Suppressor macrophage (primary cell): ENCODE measurements at regions not wholly inside any gene's neighbourhood (a gene's known extent, or its start where the extent isn't known, plus 50 kb on each side); places are given as distances from the start of the nearest gene placed in this dataset.

Experiments used
- DNase-seq, 4 experiments: peaks; one replicate each; pipeline ENCODE4 v3.0.0-alpha.2; 2020 to 2022

DNA sequence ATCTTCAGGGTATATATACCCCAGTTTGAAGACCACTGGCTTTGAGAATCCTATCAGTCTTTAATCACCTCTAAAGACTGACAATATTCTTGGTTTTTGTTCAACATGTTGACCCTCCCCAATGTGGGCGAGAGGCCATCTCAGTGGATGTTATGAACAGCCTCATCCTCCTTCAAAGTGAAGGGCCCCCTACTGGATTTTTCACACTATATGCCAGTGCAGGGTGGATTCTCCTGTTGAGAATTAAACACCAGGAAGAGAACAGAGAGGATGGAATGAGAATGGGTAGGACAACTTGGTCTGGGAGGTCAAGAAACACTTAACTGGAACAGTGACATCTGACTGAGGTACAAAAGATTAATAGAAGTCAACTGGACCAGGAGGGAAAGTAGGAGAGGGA lies 327.1 kb downstream of the MAFB start:
- DNase-seq, result no peak

DNA sequence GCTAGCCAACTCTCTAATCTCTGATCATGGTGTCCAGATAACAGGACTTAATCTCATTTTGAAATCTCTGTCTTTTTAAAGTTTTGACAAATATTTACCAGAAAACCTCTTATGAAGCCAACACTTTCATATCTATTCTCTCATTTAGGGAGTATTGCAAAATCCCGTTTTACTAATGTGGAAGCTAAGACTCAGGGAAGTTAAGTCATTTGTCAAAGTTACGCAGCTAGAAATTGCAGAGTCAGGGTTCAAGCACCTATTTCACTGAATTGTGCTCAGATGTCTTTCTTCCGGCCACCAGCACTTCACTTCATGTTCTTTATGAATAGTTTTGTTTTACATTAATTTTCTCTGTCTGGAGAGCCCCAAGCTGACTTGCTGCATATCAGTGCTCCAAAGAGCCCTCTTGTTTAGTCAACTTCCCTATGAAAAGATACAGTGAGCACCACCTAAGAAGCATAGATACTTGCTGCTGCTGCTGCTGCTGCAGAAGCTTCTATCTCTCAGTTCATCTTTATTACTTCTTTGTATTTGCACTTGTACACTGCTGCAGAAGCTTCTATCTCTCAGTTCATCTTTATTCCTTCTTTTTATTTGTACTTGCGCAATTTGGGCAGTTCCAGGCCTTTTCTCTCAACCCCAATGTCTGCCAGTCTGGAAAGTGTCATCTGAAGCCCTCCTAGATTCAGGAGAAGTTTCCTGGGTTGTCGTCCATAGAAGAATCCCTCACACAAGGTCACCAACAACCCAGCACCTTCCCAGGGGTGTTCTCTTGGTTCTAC lies 329.7 kb downstream of the MAFB start:
- peak; percentile 14 to 76 (median 44) for DNase-seq

DNA sequence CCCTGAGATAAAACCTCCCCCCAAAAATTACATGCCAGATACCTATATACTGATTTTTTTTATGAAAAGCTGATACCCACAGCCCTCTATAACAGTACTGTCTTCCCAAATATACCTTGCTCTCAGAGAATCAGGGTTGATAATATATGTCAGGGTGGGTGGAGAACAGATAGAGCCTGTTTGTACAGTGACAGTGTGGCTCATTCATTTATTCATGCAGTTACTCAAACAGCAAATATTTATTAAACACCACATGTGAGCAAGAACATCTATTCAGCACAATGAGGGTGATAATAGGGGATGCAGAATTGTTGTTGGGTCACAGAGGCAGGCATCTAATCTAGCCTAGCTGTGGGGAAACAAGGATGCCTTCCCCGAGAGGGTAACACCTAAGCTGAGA lies 334.2 kb downstream of the MAFB start:
- DNase-seq, result no peak

DNA sequence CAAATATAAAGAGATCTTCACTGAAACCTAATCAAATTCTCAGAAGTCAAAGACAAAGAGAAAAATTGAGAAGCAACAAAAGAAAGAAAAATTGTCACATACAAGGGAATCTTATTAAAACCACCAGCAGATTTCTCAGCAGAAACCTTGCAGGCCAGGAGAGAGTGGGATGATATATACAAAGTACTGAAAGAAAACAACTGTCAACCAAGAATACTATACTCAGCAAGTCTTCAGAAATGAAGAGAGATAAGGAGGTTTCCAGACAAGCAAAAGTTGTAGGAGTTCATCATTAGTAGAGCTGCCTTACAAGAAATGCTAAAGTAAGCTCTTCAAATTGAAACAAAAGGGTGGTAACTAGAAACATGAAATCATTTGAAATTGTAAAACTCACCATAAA lies 345.6 kb downstream of the MAFB start:
- DNase-seq, result peak in 2 of 4 experiments; percentile 22 to 34

DNA sequence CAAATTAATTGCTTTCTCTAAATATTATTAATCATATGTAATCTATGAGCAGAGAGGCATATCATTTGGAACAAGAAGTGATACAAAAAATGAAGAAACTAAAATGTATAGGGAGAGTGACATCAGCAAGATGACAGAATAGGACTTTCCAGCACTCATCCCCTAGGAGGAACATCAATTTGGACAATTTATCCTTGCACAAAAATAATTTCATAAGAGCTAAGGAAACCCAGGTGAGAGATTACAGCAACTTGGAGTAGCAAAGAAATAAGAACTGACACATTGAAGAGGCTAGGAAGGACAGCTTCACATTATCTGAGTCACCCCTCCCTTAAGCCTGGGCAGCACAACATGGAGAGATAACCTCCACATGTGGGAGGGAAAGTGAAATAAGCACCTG lies 347.5 kb downstream of the MAFB start:
- peak in 2 of 4 experiments; percentile 34 to 36 for DNase-seq

DNA sequence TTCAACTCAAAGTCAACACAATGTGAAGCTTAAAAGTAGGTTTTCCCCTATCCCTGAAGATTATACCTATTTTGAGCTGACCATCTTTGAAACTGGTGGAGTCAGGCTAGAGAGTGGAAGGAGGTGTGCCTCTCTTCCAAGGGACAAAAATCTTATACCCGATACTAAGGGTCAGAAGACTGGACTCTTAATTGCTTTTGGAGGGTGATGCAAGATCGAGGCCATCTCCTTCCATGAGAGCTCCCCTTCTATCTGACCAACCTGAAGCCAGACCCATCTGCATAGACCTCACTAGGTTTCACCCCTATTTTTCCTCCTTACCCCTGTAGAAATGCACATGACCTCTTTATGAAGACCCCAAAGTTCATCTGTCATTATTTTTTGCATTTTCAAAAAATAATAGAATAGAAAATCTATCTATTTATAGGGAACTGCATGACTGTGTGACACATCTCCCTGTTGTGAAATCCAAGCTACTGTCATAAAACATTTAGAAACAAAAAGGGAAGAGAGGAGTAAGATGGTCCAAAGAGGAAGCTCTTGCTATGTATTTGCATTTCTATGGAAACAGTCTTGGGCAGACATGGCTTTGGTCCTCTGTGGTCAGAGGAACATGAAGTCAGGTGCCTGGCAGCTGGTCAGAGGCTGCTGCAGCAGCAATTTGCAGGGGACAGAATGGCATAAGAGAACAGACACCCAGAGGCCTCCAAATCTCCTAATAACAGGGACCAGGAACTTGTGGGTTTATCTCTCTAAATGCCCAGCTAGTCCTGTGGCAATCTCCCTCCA lies 349.2 kb downstream of the MAFB start:
- peak; percentile 91 to 99 (median 96) for DNase-seq

DNA sequence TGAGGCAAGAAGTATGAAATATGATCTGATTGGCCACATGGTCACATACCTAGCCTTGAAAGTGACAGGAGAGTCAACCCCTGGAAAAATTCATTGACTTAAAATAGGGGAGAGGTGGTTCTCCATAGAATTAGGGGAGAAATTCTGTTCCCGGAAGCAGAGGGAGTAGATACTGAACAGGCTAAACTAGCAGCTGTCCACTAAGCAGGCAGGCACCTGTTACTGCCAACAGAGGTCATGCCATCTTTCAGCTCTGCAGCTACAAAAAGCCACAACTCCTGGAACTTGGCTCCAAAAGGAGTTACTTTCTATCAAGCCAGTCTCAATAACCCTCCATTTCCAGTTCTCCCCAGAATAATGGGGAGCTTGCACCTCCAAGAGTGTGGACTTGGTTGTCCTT lies 352.5 kb downstream of the MAFB start:
- DNase-seq, result no peak

DNA sequence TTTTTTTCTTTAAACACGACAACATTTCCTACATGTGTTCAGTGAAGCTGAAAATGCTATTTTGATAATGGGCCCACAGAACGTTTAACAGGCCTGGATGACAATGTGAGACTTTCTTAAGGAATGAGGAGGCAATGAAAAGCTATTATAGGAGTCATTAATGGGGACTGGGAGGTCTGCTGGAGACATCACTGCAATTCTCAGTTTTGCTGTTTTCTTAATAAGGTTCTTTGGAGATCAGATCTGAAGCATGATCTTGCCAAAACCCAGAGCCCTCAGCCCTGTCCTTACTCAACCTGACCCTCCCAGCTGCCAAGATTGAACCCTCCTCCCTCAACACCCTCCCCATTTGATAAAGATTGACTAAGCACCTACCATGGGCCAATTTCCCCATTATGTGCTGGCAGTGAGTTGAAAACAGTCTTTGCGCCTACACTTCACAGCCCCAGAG lies 353.1 kb downstream of the MAFB start:
- DNase-seq, result peak in 3 of 4 experiments; percentile 33 to 44 (median 40)

DNA sequence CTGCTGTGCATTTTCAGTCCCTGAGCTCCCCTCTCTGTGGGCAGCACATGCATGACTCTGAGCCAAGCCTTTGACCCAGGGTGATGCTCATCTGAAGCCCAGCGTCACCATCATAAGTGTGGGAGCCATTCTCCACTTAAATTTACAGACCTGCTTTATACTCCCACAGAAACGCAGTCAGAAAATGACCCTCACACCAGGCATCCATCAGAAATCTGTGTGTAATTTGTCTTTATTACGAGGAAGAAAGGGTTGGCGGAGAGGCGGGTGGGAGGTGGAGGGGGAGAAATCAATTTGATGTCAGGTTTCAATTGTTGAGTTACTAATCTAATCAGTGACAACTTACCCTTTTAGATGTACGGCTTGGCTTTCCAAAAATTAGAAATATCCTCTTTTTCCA lies 353.6 kb downstream of the MAFB start:
- DNase-seq, result no peak

DNA sequence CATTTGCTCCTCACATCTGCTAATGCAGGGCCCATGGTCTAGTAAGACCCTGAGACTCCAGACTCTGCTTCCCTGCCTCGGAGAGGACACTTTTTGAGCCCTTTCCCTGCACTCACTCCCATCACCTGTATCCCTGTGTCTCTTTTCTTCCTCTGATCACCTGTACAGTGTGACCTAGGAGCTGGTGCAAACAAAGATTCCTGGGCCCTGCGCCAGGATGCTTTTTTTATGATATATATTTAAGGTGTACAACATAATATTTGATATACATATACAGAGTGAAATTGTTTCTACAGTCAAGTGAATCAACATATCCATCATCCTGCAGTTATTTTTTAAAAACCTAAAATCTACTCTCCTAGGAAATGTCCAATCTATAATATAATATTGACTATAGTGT lies 355.4 kb downstream of the MAFB start:
- no peak for DNase-seq

DNA sequence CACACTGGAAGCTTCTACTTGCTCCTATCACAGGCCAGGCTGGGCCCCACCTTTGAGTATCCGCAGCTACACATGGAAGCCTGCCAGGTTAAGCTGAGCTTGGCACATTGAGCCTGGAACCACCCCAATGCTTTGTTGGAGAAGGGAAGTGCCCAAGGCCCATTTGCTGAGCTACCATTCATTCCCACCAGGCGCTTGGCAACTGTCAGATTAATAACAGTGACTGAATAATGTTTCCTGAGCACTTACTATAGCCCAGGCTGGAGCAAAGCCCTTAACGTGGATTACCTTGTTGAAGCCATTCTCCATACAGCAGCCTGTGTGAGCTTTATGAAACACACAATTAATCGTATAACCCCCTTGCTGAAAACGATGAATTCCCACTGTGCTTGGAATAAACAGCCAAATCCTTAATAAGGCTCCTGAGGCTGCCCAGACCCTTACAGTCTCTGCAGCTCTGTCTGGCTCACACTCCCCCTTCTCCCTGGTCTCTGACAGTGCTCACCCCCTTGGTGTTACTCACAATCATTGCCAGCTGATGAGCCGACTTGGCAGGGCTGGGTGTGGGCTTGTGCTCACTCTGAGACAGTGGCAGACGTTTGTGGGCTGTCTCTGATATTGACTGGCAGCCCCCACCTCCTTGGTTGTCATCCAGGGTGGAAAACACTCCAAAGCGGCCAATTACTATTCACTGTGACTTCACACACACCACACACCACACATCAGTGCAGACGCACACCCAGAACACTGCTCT lies 357.1 kb downstream of the MAFB start:
- DNase-seq, result no peak

DNA sequence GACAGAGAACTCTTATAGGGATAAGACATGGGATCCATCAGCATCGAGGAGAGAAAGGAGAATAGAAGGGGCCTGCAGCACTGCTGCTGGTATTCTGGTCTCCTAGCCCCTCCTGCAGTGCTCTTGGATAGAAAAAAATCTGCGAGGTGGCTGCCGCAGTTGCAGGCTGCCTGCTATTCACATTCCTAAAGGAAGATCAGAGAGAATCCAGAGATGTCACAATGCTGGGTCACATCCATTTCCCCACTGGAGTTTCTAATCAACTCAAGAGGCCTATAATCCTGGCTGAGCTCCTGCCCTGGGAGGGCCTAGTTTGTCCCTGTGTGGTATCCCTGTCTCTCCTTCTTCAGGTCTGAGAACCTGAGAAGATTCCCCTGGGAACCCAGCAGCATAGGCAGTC lies 357.8 kb downstream of the MAFB start:
- no peak for DNase-seq

DNA sequence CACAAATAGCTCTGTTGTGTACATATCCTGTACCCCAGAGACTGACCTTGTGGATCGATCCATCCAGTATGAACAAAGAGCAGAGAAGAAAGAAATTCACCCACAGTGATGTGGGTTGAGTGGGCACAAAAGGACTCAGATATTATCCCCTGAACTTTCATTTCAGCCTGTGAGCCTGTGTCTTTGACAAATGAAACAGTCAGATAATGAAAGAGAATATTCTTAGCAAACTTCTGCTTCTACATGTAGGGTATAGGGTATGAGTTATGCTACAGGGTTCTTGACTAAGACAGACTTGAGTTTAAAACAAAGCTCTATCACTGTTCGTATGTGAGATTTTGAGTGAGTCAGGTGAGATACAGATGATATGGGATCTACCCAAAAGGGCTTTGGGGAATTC lies 359.7 kb downstream of the MAFB start:
- DNase-seq, result peak in 1 of 4 experiments; percentile 42

DNA sequence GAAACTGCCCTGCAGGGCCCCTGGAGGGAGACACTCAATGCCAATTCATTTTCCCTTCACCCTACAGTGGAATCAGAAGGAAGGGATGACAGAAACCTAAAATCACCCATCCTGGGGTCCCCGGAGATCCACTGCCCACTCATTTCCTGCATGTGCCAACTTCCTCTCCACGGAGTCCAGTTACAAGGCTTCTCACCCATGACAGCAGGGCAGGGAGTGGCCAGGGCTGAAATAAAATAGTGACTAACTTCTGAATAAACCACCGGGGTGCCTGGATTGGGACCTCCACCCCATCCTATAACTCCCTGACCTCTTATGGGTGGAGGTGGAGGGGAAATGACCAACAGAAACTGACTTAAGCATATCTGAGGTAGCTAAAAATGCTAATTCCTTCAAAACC lies 362.3 kb downstream of the MAFB start:
- peak; percentile 72 to 92 (median 86) for DNase-seq

DNA sequence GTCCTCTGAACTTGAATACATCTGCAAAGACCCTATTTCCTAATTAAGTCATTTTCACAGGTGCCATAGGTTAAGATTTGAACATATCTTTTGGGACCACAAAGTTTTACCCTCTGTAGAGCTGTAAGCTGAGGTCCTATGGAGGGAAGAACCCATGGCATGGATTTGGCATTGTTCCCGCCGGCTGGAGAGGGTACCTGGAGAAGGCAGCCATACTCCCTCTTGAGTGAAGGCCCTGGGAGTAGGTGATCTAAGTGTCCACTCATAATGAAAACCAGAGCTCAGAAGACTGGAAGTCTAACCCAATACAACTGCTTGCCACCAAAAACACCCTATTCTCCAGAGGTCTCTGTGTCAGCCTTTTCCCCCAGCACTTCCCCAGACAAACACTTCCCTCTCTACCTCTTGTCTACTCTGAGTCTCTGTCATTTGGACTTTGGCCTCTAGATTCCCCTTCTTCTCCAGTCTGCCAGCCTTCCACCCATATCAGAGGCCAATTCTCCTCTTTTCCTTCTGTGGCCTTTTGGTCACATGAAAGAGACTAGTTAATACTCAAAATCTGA lies 363.9 kb downstream of the MAFB start:
- peak; percentile 41 to 74 (median 62) for DNase-seq

DNA sequence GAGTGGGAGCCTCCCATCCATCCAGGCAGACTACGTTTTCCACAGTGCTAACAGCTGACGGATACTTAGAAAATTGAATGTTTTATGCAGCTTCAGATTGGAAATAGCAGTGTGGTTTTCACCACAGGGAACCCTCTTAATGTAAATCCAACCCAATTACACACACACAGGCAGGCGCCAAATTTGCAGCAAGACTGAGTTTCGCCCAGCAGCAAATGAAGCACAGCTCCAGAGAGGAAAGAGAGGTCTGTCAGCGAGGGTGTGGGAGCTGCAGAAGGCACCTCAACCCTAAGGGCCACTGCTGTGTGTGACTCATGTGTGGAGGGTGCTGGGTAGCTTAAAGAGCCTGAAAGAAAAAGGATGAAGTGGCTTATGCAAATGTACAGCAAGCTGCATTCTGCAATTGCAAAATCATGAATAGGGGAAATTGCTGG lies 365.7 kb downstream of the MAFB start:
- DNase-seq, result peak; percentile 83 to 94 (median 92)

DNA sequence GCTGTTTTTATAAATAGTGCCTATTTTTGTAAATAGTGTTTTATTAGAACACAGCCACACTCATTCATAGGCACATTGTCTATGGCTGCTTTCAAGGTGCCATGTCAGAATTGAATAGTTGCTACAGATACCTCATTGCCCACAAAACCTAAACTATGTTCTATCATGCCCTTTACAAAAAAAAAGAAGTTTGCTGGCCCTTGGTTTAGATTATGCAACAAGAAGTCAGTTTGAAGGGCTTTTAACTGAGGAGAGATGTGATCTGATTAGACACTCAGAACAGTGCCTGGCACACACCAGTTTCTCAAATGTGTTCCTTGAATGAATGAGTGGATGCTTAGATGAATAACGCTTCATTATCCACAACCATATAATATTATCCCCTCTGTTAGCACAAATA lies 366.1 kb downstream of the MAFB start:
- DNase-seq, result peak in 3 of 4 experiments; percentile 25 to 59 (median 43)

DNA sequence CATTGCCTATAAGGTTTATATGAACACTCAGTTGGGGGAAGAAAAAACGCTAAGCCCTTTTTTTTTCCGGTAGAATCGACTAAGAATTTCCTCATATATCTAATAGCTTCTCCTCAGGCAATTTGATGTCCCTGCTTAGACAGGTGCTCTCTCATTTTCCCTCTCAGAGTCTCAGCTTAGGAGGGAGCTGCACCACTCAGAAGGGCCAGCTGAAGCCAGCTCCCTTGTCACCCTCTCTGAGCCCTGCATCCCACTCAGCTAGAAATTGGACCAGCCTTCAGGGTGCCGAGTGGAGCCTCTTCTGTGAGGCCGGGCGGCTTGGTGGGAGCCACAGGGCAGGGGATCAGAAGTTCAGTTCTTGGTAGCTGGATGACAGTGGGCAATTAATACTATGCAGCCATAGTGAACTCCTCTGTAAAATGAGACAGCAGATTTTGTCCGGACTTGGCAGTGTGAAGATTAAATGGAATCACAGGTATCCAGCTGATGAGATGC lies 368.5 kb downstream of the MAFB start:
- DNase-seq, result no peak

DNA sequence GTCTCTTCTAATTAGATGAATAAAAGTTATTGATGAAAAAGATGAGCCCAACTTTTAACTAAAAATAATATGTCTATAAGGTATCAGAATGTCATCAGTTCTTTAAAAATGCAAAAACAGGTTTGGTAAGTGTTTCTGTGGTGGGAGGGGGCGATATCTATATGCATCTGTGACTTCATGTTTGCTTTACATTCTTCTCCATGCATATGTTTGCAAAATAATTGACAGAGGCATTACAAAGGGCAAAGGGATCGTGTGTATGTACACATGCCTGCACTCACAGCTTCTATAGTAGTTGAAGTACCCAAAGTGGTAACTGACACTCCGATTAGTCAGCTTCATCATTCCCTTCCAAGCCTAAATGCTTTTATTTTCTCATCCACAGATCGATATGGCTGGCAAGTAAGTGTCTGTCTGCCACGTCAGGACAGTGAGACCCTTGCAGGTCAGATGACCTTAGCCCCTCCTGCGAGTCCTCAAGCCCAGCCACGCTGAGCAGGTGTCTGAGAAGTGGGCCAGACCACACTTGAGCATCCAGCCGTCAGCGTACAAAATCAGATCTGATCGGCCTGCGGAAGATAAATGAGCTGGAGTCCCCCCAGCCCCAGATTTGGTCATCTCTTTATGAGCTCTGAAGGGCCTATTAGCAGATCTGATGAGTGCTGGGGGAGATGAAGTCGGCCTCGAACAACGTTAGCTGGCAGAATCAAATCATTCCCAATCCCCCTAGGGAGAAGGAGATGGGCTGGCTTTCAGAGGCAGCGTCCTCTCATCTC lies 369.1 kb downstream of the MAFB start:
- no peak for DNase-seq

DNA sequence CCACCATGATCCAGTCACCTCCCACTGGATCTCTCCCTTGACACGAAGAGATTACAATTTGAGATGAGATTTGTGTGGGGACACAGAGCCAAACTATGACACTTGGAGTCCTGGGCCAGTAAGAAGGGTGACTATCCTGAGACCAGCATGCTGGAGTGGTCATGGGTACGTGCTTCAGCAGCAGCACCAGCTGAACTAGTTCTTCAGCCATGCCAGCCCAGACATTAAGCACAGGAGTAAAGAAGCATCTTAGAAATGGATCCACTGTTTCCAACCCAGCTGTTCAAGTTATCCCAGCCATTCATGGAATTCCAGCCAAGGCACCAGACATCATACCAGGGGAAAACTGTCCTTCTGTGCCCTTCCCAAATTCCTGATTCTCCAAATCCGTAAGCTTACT lies 370.0 kb downstream of the MAFB start:
- no peak for DNase-seq

DNA sequence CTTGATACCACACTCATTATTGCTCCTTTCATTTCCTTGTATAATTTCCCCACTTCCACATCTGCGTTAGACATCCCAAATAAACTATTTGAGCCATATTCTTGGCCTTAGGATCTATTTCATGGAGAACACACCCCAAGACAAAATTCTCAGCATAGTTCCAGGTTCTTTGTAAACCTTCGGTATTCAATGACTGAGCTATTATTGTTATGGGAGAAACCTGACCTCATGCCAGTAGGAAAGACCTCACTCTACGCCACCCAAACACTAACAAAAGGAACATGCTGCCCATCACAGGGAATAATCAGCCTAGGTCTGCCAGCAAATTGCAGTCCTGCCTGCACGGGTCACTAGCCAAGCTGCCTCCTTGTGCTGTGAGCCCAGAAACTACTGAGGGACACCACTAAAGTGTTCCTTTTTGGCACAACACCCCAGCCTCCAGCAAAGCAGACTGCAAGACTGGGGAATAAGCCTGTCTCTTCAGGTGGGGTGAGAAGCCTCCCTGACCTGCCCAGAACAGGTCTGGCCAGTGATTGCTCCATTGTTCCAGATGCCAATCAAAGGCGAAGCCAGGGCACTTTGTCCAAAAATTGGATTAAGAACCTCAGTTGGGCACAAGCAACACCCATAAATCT lies 371.8 kb downstream of the MAFB start:
- no peak for DNase-seq
